ENCODE measurements at regions not wholly inside any gene's neighbourhood (a gene's known extent, or its start where the extent isn't known, plus 50 kb on each side); places are given as distances from the start of the nearest gene placed in this dataset.

GRCh38 chr15:35596285-35596684 is 50.3 kb upstream of the DPH6 start:
- DNase-seq: no peak

DNA sequence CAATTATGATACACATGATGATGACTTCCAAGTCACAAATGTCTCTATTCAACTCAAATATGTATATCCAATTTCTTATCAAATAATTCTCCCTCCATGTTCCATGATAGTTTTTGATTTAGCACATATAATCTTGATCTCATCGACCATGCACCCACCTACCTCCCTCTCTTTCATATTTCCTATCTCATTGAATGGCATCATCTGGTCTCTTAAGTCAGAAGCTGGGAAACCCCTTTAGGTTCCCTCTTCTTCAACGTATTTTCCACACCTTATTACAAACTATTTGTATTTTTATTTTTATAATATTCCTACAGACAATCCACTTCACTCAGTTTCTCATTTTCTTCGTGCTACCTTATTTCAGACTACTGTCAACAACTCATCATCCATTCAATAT is 56.9 kb upstream of the DPH6 start:
- no peak for DNase-seq

- DNase-seq: no peak
Measured at GRCh38 chr15:35603301-35603700, 57.3 kb upstream of the DPH6 start.

GRCh38 chr15:35603856-35604255 is 57.9 kb upstream of the DPH6 start:
- DNase-seq: no peak

DNA sequence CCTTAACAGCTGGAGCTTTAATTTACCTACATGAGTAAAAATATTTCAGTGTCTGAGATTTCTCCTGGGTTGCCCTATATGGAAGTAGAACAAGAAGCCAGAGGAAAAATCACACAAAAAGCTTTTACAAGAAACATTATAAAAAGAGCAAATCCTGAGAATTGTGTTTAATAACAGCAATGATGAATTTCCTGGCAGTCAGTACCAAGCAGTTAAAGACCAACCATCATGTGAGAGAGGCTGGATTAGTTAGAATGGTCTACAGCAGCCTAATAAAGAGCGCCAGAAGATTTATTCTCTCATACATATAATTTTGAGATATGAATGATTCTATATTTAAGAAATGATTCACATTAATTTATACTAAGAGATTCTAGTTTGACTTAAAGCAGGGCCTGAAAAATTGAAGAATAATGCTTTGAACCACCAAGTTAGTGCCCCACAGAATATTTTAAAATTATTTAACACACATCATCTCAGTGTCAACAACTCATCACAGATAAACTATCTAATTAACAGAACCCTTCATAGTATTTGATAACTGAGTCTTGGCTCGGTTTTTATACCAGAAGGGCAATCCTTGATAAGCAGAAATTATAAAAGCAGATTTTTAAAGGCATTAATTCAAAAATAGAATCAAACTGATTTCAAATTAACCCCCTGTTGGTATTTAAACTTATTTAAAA is 59.9 kb upstream of the DPH6 start:
- DNase-seq: no peak

- DNase-seq: no peak
Measured at GRCh38 chr15:35606450-35606779, 60.5 kb upstream of the DPH6 start.

DNA sequence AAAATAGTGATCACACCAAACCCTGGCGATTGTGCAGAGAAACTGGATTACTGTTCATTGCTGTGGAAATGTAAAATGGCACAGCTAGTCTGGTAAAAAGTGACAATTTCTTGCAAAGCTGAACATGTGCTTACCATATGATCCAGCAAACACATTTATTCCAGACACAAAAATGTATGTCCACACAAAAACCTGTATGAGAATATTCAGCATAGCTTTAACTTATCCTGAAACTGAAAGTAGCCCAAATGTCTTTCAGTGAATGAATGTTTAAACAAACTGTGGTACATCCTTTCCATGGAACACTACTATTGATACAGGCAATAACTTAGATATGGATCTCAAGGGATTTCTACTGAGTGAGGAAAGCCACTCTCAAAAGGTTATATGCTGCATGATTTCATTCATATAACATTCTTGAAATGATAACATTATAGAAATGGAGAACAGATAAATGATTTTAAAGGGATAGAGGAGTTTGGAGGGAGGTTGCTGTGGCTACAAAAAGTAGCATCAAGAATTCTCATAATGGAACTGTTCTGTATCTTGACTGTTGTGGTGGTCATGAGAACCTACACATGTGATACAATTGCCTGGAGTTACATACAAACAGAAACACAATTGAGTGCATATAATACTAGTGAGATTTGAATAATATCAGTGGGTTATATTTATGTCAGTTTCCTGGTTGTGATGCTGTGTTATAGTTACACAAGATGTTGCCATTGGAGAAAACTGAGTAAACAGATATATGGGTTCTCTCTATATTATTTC is 70.7 kb upstream of the DPH6 start:
- no peak for DNase-seq

- DNase-seq: no peak
Measured at GRCh38 chr15:35618260-35619188, 72.6 kb upstream of the DPH6 start.

GRCh38 chr15:35622641-35623340 is 76.8 kb upstream of the DPH6 start:
- DNase-seq: no peak

- no peak for DNase-seq
Measured at GRCh38 chr15:35624881-35625280, 78.9 kb upstream of the DPH6 start.

- DNase-seq: no peak
Measured at GRCh38 chr15:35626571-35627318, 80.8 kb upstream of the DPH6 start.

DNA sequence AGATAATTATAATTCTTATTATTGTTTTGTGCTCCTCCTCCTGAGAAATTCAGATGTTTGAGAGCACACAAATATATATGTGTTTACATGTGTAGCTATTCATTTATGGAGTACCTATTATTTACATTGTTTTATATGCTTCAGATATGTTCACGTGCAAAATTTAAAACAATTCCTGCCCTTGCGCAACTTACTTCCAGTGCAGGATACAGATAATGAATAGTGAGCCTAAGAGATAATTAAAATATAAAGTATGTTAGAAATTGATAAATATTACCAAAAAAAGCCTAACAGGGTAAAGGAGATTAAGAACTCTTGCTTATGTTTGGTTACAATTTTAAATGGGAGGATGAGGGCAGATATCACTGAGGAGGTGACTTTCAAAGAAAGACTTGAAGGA is 81.7 kb upstream of the DPH6 start:
- no peak for DNase-seq

DNA sequence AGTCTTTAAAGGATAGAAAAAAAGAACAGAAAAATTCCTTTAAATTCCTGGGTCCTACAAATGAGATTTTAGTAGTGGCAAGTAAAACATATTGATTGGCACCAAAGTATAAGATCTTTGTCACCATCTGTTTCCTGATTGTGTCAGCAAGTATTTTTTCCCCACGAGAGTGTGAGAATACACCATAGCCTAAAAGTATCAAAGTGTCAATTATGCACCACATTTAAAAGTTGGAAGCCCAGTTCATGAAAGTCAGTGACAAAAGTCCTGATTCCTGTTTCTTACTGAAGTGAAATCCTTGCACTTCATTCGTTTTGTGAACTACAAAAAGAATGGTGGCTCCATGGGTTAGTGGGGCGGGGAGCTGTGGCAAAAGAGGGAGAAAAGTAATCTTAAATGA is 83.8 kb upstream of the DPH6 start:
- no peak for DNase-seq

GRCh38 chr15:35630532-35630931 is 84.6 kb upstream of the DPH6 start:
- DNase-seq: no peak

- no peak for DNase-seq
Measured at GRCh38 chr15:35630985-35631384, 85.0 kb upstream of the DPH6 start.

DNA sequence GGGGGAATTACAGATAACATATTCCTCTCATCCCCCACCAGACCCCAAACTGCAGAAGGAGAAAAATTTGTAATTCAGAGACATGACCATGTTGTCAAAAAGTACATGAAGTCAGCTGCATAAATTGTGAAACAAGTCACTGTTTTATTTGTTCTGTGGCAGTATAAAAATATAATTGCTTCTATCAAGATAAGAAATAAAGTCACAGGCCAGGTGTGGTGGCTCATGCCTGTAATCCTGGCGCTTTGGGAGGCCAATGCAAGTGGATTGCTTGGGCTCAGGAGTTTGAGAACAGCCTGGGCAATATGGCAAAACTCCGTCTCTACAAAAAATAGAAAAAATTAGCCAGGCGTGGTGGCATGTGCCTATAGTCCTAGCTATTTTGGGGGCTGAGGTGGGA is 87.7 kb upstream of the DPH6 start:
- DNase-seq: no peak

DNA sequence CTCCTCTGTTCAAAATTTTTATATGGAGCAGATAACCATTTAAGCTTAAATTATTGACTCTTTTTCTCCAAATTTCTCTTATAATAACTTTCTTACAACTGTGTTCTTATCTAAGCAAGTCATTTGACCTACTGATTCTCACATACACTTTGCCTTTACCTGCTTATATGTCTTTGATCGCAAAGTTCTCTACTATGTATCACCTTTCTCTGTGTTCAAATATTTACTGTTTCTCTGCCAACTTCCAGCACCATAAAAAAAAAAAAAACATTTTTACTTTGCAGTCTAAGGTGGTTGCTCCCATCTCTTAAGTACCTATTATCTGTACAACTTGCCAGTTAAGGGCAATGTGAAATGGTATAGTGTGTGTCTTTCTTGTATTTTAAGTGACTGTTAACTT is 100.8 kb upstream of the DPH6 start:
- DNase-seq: no peak

GRCh38 chr15:35647303-35647702 is 101.3 kb upstream of the DPH6 start:
- no peak for DNase-seq

DNA sequence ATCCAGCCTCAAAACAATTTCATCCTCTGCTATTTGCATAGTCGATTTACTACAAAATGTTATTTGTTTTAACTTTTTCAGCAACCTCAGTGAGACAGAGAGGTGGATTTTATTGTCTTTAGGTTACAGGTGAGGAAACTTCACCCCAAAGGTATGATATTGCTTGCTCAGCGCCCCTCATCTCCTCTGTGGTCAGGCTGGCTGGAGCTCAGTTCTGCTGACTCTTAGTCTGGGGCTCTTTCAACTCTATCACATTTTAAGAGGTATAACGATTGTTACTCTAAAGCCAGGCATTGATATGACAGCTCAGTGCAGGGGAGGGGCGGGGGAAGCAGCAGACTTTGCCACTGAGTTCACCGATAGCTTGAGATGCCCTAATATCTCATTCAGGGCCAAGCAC is 103.0 kb upstream of the DPH6 start:
- DNase-seq: no peak

DNA sequence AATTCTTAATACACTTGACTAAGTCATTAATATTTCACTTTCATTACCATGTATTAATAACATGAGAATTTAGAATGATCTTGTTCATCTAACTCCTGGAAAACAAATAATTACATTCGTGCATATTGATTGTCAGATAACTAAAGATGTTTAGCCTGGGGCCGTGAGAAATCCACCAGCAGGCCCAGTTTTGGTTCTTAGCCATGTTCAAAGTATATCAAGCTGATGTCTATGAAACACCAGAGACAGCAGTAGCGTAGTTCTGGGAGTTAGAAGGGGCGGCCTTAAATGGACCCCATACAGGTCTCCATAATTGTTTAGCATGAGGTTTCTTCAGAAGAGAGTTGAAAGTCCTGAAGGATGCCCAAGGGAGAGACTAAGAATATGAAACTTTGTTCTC is 103.6 kb upstream of the DPH6 start:
- no peak for DNase-seq

GRCh38 chr15:35654332-35654731 is 108.4 kb upstream of the DPH6 start:
- DNase-seq: no peak

DNA sequence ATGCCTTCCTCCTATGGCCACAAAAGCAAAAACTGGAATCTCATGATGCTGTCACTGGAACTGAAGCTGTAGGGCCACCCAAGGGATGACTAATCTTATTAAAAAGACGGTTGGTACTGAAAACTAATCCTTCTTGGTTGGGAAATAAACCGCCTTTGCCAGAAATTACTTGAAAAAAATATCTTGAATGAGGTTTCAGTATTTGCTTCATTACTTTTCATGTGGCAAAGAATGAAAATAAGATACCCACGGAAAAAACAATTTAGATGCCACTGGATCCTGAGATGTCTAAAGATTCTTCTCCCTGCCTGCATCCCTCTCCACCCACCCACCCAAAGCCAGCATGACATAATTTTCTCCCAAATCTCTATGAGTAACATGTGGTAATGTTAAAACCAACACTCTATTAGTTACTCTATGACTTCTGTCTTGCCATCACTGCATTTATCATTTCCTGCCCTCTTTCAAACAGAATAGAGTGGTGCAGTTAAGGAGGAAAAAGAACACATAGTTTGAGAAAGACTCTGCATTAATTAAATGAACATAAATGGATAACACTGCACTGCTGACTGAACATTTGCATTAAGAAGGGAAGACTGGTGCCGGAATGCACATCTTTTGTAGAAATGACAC is 111.8 kb upstream of the DPH6 start:
- no peak for DNase-seq
